ENCODE measurements at regions not wholly inside any gene's neighbourhood (a gene's known extent, or its start where the extent isn't known, plus 50 kb on each side); places are given as distances from the start of the nearest gene placed in this dataset.
"Not testable (repeated sequence)": the region's sequence is repeated elsewhere in the genome, so short reads cannot be mapped to it uniquely, and the experiment has no call there.

- TF ChIP-seq CTCF (IDR thresholded peaks at IDR 0.05); EZH2 (IDR thresholded peaks at IDR 0.05; ENCODE audit: borderline replicate concordance, insufficient read depth, low read depth, low read length, poor library complexity, severe bottlenecking): not testable (repeated sequence)
Observed at GRCh38 chr5:136812270-136812669, 446.9 kb upstream of the TRPC7 start.
